Inferior parietal cortex (tissue), 1 donor: ENCODE measurements at regions not wholly inside any gene's neighbourhood (a gene's known extent, or its start where the extent isn't known, plus 50 kb on each side); places are given as distances from the start of the nearest gene placed in this dataset.
"Not testable (repeated sequence)": the region's sequence is repeated elsewhere in the genome, so short reads cannot be mapped to it uniquely, and the experiment has no call there.

Experiments used
- DNase-seq: peaks from one replicate; pipeline ENCODE4 v3.0.0-alpha.2; 2016; ENCODE audit errors: extremely low spot score

DNA sequence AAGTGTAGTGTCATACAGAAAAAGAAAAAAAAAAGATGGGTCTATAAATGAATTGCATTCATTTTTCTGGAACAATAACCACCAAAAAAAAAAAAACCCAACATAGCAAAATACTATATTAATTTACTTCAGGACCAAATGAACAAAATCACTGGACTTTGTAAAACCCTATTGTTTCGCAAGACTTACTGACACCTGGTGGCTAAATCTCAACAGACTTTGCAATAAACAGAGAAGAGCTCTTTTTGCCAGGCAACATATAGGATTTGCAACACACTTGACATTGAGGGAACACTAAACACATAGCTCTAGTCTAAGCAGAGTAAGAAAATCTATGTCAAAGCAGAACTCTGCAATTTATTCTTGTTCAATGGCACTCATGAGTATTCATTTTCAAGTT lies 990.2 kb downstream of the STPG2 start:
- DNase-seq: peak; percentile 39

DNA sequence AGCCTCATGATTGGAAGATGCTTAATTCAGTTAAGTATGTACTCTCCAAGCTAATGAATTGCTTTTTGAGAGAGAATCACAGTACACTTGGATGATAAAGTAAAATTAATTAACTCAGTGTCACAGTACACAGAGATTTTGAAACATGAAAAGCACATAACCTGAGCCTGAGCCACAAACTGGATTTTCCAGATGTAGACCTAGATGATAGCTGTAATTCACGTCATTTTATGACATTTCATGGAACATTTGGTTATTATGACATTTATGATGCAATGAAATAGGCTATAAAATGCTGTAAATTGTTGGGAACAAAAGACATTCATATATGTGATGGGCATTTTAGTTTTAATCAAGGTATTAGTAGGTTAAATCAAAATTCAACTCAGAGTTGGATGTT lies 983.7 kb downstream of the STPG2 start:
- DNase-seq: no peak

DNA sequence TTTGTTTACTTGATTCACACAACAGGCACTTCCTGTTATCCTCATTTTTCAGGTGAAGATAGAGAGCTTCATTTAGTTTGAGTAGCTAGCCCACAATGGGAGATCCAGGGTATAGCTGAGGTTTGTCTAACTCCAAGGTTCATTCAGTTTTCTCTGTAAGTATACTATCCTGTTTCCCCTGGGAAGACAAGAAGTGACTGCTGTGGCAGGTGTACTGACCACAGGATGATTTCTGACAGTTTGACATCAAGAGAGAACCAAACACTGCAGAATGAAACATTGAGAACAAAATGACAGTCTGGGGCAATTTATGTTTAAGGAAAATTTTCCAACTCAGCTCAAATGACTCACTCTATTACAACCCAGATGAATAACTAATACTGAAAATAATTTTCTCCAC lies 958.0 kb downstream of the STPG2 start:
- no peak for DNase-seq

DNA sequence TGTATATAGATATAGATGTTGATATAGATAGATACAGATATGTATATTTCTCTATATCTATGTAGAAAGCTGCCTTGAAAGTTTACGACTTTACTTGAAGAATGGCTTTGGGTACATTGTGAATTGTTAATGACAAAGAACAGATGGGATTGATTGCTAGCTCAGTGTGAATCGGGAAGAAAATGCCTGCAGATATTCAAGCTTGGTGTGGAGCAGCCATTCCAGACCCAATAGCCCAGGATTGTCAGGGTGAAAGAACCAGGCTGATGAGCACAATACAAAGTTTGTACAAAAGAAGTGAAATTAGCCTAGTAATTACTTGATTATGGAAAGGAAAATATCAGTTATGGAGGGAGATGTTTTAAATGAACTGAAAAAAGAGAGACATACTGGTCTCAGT lies 946.2 kb downstream of the STPG2 start:
- no peak for DNase-seq

DNA sequence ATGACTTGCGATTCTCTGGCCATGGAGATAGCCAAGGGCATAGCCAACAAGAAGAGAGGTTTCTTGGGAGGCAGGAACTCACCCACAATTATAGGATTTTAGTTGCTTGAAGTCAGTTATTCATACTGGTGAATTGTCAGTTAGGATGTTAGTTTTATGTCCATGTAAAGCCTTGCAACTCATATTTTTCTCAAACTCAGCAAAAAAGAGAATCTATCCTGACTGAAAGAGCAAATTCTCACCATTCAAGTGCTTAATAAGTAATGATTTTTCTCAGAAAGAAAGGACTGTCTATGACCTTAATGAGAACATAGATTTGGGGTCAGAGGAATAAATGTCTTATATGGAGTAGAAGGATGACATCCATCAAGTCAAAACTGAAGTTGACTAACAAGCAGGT lies 934.5 kb downstream of the STPG2 start:
- no peak for DNase-seq

DNA sequence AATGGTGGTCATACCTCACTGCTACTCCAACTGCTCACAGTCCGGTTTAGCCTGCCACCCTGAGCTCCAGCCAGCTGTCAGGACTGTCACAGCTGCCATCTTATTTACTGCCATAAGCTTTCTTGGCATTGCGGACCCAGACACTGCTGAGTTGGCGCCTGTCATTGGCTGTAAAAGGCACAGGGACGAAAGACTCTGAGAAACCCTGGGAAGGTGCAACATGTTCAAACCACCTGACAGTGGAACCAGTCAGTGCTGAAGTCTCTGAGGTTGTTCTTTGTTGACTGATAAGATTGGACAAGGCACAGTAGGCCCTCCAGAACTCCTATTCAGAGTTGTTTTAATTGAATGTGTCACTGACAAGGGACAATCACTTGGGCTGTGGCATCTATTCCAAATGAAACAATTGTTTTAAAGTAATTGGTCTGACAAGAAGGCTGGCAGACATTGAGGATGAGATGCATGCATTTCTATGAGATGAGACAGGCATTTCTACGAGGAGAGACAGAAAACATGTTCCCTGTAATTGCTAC lies 927.8 kb downstream of the STPG2 start:
- no peak for DNase-seq

DNA sequence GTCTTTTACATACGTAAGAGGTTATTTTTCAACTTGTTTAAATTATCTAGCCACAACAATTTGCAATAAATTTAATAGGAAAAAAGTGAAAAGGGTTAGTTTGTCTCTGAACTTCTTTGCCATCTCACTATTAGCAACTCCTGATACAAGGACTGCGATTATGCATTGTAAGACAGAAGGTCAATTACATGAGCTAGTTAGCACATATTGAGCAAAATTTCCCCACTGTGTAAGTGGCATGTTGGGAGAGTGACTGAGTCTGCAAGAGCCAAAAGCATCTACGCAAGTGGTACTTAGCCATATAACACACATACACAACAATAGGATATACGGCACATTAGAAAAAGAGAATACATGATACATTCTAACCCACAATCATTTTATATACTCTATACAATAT lies 927.2 kb downstream of the STPG2 start:
- DNase-seq: no peak

DNA sequence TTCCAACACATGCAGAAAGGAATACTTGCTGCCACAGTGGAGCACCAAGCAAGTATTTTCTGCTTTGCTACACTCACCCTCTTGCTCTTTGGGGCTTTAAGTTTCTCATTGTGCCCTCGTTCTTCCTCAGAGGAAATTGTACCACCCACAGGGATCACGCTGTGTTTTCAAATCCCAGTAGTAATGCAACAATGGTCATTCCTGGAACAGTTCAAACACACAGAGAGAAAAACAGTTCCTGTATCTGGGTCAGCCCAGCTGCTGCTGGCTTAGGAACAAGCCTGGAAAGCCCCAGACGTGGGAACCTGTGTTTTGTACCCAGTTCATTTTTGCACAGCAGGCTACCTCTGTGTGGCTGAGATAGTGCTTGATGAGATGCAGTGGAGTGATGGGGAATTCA lies 907.8 kb downstream of the STPG2 start:
- no peak for DNase-seq

DNA sequence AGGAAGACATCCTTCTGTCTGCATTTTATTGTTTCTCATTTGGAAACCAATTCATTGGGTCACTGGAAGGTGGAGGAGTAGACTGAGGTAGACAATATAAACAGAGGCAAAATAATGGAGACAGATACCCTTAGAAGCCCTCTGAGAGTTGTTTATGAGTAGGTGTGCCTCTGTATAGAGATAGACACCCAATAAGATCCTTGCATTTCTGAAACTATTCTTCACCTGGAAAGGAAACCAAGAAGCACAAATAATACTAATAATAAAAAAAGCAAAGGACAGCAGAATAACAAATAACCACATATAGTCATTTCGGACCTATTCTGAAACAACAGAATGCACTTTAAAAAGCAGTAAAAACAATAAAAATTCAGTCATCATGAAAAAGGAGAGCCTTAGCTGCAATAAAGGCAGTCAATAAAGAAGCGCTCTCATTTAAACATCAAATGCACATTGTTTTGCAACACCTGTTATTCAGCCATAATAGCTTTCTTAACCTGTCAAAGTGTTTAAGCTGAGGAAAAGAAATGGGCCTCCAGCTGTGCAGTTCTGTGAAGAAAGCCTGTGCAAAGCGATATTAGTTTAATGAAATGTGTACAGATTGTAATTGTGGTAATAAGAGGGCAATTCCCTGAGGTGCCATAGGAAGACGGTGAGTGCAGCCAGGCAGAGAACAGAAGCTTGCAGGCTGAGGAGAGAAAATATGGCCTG lies 904.2 kb downstream of the STPG2 start:
- no peak for DNase-seq

DNA sequence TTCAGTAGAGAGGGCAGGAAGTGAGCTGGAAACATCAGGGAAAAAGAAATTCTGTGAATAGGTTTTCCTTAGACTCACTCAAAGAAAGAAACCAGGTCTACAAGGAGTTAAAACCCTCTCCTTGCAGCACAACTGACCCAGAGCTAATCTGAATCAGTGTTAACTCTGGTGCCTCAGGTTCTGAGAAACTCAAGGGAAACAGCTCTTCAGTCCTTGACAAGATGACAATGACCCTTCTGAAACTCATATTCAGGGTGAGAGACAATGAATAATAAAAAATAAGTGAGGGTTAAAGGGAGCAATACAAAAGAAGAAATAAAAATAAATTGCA lies 903.6 kb downstream of the STPG2 start:
- no peak for DNase-seq

DNA sequence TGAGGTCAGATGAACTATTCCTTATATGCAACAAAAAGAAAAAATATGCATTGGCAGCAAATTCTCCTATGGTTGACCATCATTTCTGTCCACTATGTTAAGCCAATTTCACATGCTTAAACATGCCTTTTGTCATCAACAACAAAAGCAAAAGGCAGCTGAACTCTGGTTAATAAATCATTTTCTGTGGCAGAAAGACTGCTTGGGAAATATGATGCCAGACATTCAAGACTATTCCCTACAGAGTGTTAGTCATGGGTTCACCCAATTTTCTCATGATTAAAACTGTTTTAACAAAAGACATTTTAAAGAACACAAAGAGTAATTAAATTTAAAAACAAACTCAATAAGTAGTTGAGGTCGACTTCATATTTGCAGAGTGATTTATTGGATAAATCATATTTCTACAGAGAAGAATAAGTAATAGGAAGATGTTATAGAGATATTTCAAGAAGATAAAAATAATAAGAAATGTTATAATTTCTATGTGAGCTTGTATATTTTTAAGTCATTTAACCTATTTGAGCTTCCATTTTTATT lies 890.6 kb downstream of the STPG2 start:
- no peak for DNase-seq

DNA sequence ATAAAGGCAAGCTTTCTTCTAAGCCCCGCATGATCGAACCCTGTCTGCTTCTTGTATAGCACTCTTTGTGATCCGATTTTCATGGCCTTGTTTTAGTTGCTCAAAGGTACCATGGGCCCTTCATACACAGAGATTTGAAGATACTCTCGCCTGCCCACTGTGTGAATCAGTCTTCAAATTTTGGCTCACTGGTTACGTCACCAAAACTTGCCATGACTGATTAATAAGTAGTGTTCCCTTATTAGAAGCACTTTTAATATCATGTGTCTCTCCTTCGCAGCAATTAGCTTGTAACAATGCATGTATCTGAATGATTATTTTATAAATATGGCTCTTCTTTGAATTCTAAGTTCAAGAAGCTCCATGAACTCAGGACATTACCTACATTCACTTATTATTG lies 880.5 kb downstream of the STPG2 start:
- no peak for DNase-seq

DNA sequence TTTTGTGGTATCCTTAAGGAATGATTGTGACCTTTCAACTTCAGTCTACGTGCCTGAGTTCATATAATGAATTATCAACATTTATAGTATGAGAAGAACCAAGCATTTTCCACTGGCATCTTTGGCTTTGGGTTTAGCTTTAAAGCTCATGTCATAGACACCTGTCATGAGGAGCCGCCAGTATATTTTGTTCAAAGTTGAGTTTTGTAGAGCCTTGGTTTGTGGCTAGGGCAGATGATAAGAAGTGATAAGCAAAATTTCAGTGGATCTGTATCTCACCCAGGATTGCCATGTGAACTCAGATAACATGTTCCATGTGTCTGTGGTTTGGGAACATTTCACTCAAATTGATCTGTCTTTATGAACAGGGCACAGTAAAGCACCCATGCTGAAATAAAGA lies 873.2 kb downstream of the STPG2 start:
- DNase-seq: no peak

DNA sequence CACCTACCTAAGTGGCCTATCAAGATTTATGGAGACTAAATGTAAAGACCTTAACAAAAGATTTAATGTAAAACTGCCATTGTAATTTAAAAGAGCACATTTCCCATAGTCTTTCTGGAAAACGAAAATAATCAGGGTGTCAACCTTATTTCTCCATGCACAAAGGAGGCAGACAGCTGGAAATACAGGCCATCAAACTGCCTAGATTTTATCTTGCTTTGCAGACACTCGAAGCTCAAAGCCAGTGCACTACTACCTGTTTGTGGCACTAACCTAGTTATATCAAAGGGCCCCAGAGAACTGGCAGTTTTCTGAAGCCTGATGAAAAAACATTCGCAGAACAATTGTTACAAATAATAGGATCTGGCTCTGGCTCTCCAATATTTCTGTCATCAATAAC lies 863.9 kb downstream of the STPG2 start:
- DNase-seq: no peak

DNA sequence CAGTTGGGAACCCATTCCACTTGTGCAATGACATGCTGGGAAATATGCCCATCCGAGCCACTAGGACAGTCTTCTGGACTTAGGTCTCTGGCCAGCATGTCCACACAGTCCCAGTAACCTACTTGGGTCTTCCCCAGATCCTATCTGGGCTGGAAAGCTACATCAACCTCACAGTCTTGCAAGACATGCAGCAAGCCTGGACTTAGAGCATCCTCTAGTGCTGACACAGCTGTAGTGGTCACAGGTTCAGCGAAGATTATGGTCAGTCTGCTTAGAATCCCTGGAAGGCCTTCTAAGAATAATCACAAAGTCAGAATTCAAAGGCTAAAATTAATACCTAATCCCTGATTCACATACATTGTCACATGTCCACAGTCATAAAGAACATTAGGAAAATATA lies 842.7 kb downstream of the STPG2 start:
- no peak for DNase-seq

DNA sequence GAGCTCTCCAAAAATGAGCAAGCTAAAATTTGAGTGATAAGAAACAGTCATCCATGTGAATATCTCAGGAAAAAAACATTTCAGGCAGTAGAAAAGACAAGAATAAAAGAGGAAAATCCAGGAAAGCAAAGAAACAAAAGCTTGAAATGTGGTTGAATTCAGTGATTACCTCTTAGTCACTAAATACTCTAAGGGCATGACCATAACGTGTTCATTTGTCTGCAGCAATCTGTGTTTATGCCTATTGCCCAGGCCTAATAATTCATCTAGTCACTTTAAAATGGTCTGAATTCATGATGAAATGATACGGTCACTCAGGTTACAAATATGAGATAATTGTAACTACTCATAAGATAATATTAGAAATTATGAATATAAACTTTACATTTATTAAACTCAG lies 837.9 kb downstream of the STPG2 start:
- no peak for DNase-seq

DNA sequence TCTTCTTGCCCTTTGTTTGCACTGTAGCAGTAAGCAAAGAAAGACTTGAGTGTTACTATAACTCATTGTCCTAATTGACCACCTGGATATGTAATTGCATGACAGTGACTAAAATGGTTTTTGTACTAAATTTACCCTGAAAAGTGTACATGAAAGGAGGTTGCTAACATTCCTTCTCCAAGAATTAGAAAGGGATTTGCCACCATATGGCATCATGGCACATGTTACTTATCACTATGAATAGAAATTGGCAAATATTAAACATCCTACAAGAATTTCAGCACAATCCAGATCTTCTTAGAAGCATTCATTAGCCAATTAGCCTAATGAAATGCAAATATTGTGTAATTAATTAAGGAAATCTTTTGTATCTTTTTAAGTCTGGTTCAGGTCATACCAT lies 834.2 kb downstream of the STPG2 start:
- no peak for DNase-seq

DNA sequence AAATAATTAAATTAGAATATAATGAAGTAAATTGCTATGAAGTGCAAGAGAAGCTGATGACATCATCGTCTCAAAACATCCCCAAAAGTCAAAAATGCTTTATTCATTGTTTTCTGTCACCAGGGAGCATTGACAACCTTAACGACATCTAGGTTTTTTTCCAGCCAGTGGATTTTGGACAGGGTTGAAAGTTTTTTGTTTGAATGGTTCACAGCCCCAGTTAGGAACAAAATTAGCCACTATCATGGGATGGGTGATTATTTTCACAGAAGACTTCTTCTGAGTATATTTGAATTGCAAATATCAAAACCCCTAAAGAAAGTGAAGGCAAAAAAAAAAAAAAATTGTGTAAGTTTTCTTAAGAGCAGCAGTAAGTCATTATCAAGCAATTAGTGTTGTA lies 826.1 kb downstream of the STPG2 start:
- DNase-seq: no peak

DNA sequence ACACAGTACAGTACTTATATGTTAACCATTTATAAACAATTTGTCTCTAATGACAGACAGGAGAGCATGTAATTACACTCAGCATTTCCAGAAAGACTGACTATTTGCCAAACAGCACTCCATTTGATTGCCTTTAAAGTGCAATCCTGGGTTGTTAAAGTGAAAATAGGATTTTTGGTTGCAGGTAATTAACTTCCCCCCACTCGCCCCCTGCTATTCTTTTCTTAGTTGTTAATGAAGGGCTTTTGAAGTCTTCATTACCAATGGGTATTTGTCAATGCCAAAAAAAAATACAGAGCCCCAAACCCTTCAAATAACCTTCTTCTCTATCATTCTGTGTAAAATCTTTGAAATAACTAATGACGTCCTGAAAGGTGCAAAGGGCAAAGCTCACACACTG lies 825.6 kb downstream of the STPG2 start:
- no peak for DNase-seq

DNA sequence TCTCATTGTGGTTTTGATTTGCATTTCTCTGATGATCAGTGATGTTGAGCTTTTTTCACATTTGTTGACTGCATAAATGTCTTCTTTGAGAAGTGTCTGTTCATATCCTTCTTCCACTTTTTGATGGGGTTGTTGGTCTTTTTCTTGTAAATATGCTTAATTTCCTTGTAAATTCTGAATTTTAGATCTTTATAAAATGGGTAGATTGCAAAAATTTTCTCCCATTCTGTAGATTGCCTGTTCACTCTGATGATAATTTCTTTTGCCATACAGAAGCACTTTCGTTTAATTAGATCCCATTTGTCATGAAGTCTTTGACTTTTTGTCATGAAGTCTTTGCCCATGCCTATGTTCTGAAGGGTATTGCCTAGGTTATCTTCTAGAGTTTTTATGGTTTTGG lies 817.5 kb downstream of the STPG2 start:
- DNase-seq: not testable (repeated sequence)

DNA sequence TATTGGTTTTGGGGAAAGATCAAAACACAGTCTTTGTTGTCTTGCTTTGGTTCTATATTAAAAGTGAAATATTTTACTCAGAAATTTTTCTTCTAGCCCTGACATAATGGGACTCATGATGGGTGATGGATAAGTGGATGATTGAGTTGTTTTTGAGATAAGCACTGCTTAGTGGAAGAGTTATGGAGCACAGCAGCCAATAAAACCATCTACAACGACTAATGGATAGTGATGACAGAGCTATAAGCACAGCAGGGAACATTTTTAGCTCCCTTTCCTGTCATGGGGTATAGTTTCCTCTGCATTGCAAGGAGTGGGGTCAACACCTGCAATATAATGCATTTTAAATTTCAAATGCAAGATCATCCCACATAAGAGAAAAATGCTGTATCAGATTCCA lies 812.4 kb downstream of the STPG2 start:
- no peak for DNase-seq

DNA sequence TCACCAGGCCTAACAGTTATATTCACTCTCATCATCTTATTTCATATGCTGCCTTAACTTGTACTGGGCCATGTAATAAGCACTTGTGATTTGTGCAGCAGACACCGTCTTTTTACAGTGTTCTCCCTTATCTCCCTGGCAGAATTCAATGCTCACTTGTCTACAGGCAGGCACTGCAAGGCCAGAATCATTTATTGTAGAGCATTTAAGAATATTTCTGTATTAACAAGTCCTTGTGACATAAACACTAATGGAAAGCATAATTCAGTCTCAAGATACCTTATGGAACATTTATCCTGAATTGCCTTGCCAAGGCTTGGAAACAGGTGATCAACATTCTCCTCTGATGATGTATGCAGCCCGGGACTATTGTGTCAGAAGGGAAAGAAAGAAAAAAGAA lies 808.9 kb downstream of the STPG2 start:
- DNase-seq: no peak

DNA sequence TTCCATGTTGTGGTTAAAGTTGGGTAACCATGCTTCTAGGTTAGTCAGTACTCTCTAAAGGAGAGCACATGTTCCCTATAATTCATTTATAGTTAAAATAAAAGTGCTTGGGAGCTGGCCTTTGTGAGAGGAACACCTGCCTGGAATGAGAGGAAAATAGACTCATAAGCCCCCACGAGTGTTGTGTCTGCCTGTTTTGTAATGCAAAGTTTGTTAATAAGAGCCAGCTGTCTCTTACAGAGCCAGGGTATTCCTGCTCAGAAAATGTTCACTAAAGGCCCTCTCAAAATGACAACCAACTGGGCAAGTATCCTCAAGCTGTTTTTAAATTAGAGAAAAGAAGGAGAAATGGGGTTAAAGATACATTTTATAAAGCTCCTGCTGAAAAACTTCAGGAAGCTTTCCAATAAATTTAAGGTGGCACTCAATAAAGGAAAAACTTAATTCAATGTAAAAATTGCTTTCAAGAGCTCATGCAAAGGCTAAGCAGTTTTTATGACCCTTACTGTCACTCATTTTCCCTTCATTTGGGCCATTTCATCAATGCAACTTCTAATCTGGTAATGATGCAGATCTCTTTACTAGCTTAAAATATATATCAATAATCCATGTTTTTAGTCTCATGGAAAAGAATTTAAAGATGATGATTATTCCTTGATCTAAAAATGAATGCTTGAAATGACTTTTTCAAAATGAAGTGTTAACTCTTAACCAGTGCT lies 793.6 kb downstream of the STPG2 start:
- no peak for DNase-seq
